ENCODE measurements at regions not wholly inside any gene's neighbourhood (a gene's known extent, or its start where the extent isn't known, plus 50 kb on each side); places are given as distances from the start of the nearest gene placed in this dataset.

GRCh38 chr12:70180130-70180529, 63.1 kb upstream of the CNOT2 start:
- no peaks in the 10 kb centered on the region for H3K4me1 Mint-ChIP-seq (ENCODE audit: low read depth)
- no peak overlapping the region for H3K4me3 Mint-ChIP-seq
- H3K36me3 Mint-ChIP-seq = no peaks in the 10 kb centered on the region
- H3K9me3 Mint-ChIP-seq = no peaks in the 10 kb centered on the region
- H3K27me3 Mint-ChIP-seq = peaks cover 12% of the 10 kb centered on the region
- intact Hi-C loops (cut with micrococcal nuclease) = no loop called here
- no peak overlapping the region for H3K27ac Mint-ChIP-seq
- ChIA-PET POLR2A (no interaction called here), CTCF (no interaction called here)
- no peak for DNase-seq

DNA sequence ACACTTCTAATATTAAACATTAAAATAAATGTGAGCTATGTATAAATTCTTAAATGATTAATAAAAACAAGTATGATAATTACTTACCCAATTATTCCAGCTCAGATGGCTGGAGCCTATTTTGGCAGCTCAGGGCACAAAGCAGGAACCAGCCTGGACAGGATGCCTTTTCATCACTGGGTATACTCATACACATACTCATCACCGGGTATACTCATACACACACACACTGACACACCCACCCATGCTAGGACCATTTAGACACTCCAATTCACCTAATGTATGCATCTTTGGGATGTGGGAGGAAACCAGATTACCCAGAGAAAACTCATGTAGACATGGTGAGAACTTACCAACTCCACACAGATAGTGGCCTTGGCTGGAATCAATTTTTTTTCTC, 57.9 kb upstream of the CNOT2 start:
- CTCF ChIA-PET = no interaction called here
- Mint-ChIP-seq H3K4me3 (no peak overlapping the region), H3K36me3 (no peaks in the 10 kb centered on the region), H3K27me3 (peaks cover 11% of the 10 kb centered on the region), H3K4me1 (ENCODE audit: low read depth) (no peaks in the 10 kb centered on the region), H3K27ac (no peak overlapping the region), H3K9me3 (no peaks in the 10 kb centered on the region)
- no peak for DNase-seq
- intact Hi-C loops (cut with micrococcal nuclease) = no loop called here
- POLR2A ChIA-PET = interaction anchor here (0.6 kb wide), 1 partner anchor 227 kb away, joined by 3 read pairs; no protein-coding TSS in a partner anchor

GRCh38 chr12:70186436-70186835, 56.8 kb upstream of the CNOT2 start:
- Mint-ChIP-seq H3K4me3 (no peak overlapping the region), H3K36me3 (no peaks in the 10 kb centered on the region)
- POLR2A ChIA-PET = no interaction called here

GRCh38 chr12:70190262-70191010, 52.8 kb upstream of the CNOT2 start:
- ChIA-PET POLR2A (no interaction called here), CTCF (no interaction called here)
- H3K27ac Mint-ChIP-seq = no peak overlapping the region
- H3K4me1 Mint-ChIP-seq (ENCODE audit: low read depth) = no peaks in the 10 kb centered on the region
- H3K27me3 Mint-ChIP-seq = peaks cover 1% of the 10 kb centered on the region
- intact Hi-C loops (cut with micrococcal nuclease) = no loop called here
- H3K4me3 Mint-ChIP-seq = no peak overlapping the region
- no peak for DNase-seq
- no peaks in the 10 kb centered on the region for H3K9me3 Mint-ChIP-seq
- H3K36me3 Mint-ChIP-seq = no peaks in the 10 kb centered on the region

More at GRCh38 chr12:70186436-70186835, 56.8 kb upstream of the CNOT2 start:
- no peak for DNase-seq
- H3K9me3 Mint-ChIP-seq = no peaks in the 10 kb centered on the region
- H3K4me1 Mint-ChIP-seq (ENCODE audit: low read depth) = no peaks in the 10 kb centered on the region
- H3K27ac Mint-ChIP-seq = no peak overlapping the region
- CTCF ChIA-PET = no interaction called here
- H3K27me3 Mint-ChIP-seq = peaks cover 10% of the 10 kb centered on the region
- intact Hi-C loops (cut with micrococcal nuclease) = no loop called here

All from activated CD4-positive, alpha-beta memory T cell treated with anti-CD3 and anti-CD28 coated beads for 36 hours (primary cell).